ENCODE measurements at regions not wholly inside any gene's neighbourhood (a gene's known extent, or its start where the extent isn't known, plus 50 kb on each side); places are given as distances from the start of the nearest gene placed in this dataset.
"Not testable (repeated sequence)": the region's sequence is repeated elsewhere in the genome, so short reads cannot be mapped to it uniquely, and the experiment has no call there.

DNA sequence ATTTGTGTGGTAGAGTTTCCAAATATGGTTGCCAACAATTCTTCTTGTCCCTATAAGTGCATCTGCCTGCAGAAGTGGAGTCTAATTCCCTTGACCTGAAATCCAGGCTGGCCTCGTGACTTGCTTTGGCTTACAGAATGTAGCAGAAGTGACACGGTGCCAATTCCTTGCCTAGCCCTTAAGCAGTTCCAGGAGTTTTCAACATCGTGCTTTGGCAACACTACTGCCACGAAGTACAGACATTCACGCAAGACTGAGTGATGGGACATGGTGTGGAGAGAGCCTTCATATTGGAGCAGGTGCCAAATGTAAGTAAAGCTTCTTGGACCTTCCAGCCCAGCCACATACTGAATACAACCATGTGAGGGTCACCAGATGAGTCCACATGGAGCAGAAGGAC is 92.9 kb upstream of the NEK6 start:
- no peak for DNase-seq (ENCODE audit: extremely low read depth in 1 of 2, low read depth in 1 of 2)

DNA sequence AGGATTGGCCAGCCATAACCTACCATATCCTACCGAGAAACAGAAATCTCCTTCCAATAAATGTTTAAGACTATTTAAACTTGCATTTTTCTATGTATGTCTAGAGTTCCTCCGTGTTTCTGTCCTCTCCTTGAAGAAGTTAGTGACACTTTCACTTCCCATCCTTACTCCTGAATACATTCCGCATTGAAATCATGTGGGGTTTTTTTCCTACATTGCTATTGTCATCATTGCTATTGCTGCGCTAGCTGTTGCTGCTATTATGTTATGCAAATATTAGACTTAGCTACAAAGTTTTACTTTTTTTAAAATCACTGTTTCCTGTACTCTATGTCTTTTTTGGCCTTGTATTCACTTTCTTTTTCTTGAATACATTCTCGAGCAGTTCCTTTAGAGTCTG is 83.3 kb upstream of the NEK6 start:
- DNase-seq (ENCODE audit: extremely low read depth in 1 of 2, low read depth in 1 of 2): no peak

DNA sequence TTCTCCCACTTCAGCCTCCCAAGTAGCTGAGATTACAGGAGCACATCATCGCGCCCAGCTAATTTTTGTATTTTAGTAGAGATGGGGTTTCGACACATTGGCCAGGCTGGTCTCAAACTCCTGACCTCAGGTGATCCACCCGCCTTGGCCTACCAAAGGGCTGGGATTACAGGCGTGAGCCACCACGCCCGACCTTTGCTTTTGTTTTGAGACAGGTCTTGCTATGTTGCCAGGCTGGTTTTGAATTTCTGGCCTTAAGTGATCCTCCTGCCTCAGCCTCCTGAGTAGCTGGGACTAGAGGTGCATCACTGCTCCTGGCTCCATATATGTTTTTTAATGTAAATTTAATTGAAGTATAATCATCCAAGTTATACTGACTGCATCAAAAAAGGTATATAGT is 80.2 kb upstream of the NEK6 start:
- not testable (repeated sequence) for DNase-seq (ENCODE audit: extremely low read depth in 1 of 2, low read depth in 1 of 2)

DNA sequence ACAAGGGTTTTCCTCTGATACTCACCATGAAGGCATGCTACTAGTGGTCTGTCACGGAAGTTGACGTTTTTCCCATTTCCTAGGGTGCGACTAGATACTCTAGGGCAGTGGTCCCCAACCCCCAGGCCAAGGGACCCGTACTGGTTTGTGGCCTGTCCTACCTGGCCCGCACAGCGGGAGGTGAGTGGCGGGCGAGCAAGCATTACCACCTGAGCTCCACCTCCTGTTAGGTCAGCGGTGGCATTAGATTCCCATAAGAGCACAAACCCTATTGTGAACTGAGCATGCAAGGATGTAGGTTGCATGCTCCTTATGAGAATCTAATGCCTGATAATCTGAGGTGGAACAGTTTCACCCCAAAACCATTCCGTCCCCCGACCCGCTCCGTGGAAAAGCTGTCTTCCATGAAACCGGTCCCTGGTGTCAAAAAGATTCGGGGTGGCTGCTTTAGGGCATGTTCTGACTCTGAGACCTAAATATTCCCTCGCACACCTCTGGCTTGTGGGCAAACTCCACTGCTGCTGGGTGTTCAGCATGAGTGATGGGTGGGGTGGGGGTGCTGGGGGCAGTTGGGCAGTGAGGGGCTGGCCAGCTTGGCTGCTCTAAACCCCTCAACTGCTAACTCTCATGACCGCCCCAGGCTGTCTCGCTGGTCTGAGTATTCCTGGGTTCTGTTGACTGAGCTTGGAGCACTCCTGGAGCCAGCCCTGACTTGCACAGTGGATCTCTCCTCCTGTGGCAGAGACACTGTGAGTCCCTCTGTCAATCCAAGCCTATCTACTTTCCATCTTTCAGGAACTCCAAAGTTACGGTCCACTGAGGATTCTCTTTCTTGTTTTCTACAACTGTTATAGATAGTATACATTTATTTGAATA is 78.3 kb upstream of the NEK6 start:
- no peak for DNase-seq (ENCODE audit: extremely low read depth in 1 of 2, low read depth in 1 of 2)

DNA sequence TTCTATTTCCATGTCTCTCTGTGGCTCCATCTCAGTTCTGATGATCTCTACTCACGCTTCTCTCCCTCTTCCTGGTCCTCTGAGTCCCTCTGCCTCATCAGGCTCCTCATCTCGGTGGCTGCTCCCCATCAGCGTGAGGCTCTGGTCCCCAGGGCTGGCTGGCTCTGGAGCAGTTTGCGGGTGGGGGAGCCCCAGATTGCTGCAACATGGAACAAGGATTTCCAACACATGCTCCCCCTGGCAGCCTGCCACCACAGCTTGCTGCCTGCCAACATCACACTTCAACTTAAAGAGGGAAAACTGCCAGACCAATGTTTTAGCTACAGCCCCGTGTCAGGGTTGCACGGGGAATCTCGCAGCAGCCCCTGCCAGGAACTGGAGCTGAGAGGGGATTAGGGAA is 77.2 kb upstream of the NEK6 start:
- DNase-seq (ENCODE audit: extremely low read depth in 1 of 2, low read depth in 1 of 2): no peak

DNA sequence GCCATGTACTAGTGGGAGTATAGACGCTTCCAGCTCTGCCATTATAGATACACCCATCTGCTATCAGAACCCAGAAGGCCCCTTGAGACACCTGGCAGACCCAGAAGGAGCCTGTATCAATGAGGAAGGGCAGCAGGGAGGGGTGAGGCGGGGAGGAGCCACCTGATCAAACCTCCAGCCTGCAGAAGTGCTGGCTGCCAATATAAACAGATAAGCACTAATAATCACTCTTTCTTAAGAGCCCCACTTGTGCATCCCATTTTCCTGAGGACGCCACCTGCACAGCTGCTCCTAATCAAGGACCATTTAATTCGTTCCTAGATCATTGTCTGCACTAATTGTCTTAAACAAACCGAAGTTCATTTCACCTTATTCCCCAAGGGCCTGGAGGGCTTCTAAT is 75.0 kb upstream of the NEK6 start:
- DNase-seq (ENCODE audit: extremely low read depth in 1 of 2, low read depth in 1 of 2): no peak

DNA sequence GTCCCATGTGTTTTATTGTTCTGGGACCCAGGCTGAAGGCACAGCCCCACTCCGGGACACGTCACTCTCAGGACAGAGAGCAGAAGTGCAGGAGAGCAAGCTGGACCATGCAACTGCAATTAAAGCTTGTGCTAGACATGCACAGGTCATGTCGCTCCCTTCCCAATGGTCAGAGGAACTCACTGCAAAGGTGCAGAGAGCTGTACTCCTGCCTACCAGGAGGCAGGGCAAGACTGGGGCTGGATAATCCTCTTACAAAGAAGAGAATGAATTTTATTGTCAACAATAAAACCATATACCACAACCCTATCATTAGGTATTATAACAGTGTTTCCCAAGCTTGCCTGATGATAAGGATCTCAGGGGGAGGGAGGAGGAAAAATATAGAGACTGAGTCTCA is 74.0 kb upstream of the NEK6 start:
- no peak for DNase-seq (ENCODE audit: extremely low read depth in 1 of 2, low read depth in 1 of 2)

DNA sequence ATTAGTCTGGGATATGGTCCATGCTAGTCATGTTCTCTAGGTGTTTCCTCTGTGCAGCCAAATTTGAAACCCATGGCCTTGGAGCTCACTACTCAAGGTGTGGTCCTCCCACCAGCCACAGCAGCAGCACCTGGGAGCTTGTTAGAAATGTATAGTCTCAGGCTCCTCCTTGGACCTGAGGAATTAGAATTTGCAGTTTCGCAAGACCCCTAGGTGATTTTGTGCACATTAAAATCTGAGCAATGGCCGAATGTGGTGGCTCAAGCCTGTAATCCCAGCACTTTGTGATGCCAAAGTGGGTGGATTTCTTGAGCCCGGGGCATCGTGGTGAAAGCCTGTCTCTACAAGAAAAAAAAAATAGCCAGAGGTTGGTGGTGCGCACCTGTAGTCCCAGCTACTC is 72.3 kb upstream of the NEK6 start:
- no peak for DNase-seq (ENCODE audit: extremely low read depth in 1 of 2, low read depth in 1 of 2)

DNA sequence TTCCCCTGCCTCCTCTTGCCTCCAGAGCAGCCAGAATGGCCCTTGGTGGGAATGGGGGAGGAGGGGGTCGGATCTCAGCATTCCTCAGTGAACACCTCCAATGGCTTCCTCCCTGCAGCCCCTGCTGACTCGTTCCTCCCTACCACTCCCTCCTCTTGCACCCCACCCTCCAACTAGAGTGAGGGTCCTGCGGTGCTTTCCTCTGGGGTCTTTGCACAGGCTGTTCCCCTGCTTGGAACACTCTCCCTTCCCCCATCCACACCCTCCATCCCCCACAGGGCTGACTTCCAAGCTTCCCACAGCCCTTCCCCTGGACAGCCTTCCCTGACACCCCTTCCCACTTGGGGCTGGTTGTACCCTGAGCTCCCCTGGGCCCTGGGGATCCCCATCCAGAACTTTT is 70.4 kb upstream of the NEK6 start:
- no peak for DNase-seq (ENCODE audit: extremely low read depth in 1 of 2, low read depth in 1 of 2)

DNA sequence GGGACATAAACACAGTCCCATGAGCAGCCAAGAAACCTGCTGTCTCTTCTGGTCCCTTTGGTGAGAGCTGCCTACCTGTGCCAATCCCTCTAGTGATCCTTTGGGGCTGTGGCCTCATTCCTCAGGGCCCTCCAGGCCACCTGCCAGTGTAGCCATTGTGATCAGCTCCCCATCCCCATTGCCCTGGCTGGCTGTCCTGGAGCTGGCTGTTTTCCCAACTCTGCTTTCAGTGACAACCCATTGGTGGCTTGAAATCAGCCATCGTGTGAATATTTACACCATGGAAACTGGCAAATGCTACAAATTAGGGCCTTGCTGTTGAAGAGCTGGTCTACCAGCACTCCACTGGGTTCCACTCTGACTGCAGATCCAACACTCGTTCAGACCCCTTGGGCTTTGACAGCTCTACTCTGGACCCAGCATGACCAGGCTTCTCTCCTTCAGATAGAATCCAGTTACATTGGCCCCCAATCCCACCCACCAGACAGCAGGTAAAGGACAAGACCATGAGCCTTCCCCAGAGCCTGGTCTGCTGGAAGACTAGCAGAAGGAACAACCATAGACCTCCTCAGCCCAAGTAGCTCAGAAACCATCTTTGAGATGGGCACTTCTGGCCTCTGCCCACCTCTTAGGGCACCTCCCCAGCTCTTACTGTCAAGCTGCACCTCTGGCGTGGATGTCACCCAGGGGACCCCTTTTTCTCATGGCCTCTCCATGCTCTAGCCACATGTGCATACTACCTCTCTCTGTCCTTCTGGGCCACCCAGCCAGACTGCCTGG is 69.2 kb upstream of the NEK6 start:
- no peak for DNase-seq (ENCODE audit: extremely low read depth in 1 of 2, low read depth in 1 of 2)

DNA sequence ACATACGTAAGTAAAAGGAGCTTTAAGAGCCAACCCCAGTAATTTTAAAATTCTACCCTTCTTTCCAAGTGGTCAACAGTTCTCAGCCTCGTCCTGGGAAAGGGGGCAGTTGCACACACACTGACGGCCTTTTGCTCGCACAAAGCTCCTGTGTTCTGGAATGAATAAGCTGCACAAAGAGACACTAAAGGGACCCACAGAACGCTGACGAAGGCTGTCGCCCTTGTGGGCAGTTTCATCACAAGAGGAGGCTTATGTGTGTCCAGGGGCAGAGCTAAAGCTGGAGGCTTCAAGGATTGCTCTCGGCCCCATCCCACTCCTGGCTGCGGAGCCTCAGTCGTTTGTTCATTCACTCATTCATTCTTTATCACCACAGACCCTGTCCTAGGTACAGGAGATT is 67.0 kb upstream of the NEK6 start:
- DNase-seq (ENCODE audit: extremely low read depth in 1 of 2, low read depth in 1 of 2): no peak

DNA sequence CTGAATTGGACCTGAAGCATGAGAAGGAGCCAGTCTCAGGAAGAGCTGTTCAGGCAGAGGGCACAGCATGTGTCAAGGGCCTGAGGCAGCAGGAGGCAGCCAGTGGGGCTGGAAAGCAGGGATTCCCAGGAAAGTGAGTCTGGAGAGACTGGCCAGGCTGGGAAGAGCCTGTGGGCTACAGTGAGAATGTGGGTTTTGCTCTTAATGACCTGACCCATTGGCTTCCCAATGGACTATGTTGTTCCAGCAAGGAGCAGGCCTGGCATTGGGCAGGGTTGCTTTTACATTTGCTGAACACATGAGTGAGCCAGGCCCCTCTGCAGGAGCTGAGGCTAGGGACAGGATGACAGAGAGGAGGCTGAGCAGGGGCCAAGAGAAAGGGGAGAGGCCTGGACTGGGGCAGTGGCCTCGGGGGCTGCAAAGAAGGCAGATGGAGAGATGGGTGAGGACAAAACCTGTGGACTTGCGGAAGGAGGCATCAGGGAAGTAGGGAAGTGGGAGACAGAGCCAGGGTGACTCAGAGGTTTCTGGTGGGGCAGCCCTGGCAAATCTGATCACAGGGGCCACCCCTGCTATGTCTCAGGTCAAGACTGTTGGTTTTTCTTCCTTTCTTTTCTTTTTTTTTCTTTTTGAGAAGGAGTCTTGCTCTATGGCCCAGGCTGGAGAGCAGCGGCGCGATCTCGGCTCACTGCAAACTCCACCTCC is 65.9 kb upstream of the NEK6 start:
- no peak for DNase-seq (ENCODE audit: extremely low read depth in 1 of 2, low read depth in 1 of 2)

DNA sequence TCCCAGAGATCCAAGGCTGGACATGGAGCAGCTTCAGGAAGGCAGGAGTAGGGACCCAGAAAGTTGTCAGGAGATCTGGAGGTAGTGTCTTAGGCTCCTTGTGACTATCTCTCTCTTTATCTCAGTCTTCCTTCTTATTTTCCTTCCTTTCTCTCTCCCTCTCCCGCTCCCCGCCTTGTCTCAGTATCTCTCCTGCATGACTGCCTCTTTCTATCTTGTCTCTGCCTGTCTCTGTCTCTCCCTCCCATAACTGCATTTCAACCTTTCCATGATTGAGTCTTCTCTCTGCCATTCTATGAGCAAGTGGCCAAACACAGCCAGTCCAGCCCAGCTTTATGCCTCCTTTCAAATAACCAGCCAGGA is 61.0 kb upstream of the NEK6 start:
- DNase-seq (ENCODE audit: extremely low read depth in 1 of 2, low read depth in 1 of 2): no peak

DNA sequence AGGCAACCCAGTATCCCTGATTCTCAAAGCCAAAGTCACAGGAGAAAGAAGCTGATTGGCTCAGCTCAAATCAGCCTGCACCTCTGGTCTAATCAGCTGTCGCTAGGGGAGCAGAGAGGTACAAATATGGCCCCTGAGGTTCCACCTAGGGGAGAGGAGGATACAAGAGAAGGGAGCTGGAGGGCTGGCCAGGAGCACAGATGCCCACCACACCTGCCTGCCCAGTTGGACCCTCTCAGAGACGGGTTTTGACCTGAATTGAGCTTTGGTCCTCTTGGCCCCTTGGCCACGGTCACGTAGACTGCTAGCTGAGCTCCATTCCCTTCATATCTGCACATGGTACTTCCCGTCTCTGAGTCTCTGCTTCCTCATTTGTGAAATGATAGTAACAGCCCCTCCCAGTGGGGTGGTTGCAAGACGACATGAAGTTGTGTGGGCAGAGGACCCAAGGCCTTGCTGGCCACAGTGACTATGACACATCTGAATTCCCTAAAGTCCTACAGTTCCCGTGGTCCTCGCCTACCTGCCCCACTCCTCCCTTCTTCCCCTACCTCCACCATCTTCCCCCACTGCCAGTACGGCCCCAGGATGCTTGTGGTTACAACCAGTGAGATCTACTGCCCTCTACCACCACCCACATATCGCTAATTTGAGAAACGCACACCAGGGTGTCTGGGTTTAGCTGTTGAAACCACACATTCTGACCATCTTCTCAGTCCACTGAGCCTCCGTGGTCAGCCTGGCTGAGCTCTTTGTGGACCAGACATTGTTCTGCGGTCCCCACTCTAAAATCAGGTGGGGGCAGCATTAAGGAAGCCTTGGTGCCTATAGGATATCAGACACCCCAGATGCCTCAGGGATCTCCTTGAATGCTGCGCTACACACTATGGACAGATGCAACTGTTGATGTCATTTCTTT is 60.3 kb upstream of the NEK6 start:
- no peak for DNase-seq (ENCODE audit: extremely low read depth in 1 of 2, low read depth in 1 of 2)

DNA sequence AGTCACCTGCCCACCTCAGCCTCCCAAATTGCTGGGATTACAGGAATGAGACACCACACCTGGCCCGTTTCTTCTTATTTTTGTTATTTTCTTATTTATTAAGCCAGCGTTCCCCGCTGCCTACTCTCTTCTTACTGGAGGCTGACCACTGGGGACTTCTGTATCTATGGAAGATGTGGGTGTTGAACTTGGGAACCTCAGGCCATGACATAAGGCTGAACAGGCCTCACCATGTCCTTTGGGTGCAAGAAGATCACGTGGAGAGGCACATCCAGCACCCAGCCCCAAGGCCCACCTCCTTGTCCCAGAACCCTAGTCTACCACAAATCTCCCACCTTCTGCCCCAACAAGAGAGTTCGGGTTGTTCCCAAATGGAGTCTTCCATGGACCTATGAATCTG is 59.4 kb upstream of the NEK6 start:
- DNase-seq (ENCODE audit: extremely low read depth in 1 of 2, low read depth in 1 of 2): no peak

DNA sequence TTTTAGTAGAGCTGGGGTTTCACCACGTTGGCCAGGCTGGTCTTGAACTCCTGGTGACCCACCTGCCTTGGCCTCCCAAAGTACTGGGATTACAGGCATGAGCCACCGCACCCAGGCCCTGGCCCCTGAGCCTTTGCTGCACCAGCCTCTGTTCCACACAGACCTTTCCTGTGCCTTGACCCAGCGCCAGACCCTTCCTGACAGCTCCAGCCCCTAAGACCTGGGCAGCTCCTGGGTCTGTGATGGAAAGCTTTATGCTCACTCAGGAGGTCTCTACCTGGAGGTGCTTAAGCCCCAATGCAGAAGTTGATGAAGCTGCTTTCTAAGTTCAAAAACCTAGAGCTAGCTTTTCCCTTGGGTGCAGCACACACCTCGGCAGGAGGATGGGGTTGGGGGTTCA is 58.8 kb upstream of the NEK6 start:
- DNase-seq (ENCODE audit: extremely low read depth in 1 of 2, low read depth in 1 of 2): no peak

DNA sequence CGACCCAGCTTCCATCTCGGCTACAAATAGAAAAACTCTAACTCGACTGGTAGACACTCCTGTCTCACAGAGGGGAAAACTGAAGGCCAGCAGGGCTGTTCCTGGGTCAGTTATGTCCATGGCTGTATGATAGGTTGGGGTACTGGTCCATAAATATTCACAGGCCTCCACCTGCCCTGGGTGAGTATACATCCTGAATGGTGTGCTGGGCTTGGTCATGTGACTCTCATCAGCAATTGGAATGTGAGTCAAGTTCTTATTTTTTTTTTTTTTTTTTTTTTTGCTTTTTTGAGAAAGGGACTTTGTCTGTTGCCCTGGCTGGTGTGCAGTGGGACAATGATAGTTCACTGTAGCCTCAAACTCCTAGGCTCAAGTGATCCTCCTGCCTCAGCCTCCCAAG is 58.3 kb upstream of the NEK6 start:
- DNase-seq (ENCODE audit: extremely low read depth in 1 of 2, low read depth in 1 of 2): no peak

DNA sequence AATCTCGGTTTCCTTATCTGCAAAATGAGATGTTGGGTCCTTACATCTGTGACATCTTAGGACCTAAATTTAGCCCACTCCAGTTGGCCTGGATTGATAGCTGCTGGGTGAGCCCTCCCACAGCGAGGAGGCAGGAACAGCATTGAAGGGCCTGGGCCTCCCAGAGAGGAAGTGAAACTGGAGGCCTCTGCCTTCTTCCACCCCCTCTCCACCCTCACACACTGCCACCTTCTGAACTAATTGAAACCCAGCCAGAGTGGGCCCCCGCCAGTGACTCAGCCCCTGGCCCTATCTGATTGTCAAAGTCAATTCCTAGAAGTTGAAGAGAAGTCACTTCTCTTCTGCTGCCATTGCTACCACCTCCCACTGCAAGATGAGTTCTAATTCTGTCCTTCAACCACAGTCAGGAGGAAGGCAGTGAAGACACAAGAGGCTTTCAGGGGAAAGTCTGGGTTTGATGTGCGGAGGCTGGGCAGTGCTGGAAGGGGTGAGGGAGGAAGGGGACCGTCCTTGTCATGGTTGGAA is 55.2 kb upstream of the NEK6 start:
- peak in 1 of 2 donors; percentile 29 for DNase-seq (ENCODE audit: extremely low read depth in 1 of 2, low read depth in 1 of 2)

DNA sequence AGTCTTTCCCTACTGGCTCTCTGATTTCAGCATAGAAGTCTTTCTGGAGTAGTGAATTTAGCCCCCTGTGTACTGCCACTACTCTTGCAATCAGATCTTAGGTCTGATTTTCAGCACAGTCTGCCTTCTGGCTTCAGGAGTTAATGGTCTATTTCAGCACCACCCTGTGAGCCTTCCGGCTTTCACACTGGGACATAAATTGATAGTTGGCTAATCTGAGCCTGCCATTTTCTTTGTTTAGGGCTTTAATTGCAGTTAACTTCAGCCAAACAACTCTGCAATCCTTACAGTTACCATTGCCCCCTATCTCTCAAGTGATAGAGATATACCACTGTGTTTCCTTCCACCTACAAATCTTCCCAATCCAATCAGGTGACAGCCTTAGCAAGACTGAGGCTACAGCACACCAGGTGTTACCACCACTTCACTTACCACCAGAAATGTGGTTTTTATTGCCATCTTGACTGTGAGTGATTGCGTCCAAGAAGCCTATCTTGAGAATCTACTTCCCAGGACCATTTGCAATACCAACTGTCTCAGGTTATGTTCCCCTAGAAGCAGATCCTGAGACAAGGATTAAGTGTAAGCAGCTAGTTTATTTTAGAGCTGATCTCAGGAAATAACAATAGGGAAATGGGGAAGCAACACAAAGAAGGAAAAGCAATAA is 51.9 kb upstream of the NEK6 start:
- no peak for DNase-seq (ENCODE audit: extremely low read depth in 1 of 2, low read depth in 1 of 2)

DNA sequence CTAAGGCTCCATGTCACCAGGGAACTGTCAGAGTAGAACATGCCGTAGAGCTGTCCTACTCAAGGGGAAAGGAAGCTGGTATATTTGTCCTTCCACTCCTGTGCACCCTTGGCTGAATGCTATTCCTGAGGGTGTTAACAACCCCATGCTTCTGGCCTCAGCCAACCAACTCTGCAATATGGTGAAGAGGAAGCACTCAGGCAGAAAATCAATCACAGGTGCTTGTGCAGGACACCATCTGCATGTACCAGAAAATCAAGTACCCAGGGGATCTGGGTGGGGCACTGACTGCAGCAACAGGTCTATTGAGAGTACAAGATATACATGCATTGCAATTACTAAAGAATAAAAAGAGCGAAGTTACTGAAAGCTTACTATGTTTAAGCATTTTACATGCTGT is 51.4 kb upstream of the NEK6 start:
- no peak for DNase-seq (ENCODE audit: extremely low read depth in 1 of 2, low read depth in 1 of 2)
